ENCODE measurements at regions not wholly inside any gene's neighbourhood (a gene's known extent, or its start where the extent isn't known, plus 50 kb on each side); places are given as distances from the start of the nearest gene placed in this dataset.

- DNase-seq (ENCODE audit: insufficient read length, low spot score) (no peak), FAIRE-seq (no peak)
- no peak for TF ChIP-seq CTCF (IDR thresholded peaks at IDR 0.05; ENCODE audit: insufficient read depth, missing control alignments)
Measured at GRCh38 chr1:96028071-96028470, 693.5 kb upstream of the PTBP2 start.

GRCh38 chr1:96030312-96030711, 691.3 kb upstream of the PTBP2 start:
- FAIRE-seq (no peak), DNase-seq (ENCODE audit: insufficient read length, low spot score) (no peak)
- TF ChIP-seq CTCF (IDR thresholded peaks at IDR 0.05; ENCODE audit: insufficient read depth, missing control alignments): no peak

- FAIRE-seq: no peak
Measured at GRCh38 chr1:96034006-96034405, 687.6 kb upstream of the PTBP2 start.

GRCh38 chr1:96036763-96037162, 684.8 kb upstream of the PTBP2 start:
- DNase-seq (ENCODE audit: insufficient read length, low spot score) (no peak), FAIRE-seq (no peak)
- TF ChIP-seq CTCF (IDR thresholded peaks at IDR 0.05; ENCODE audit: insufficient read depth, missing control alignments): no peak

More at GRCh38 chr1:96034006-96034405, 687.6 kb upstream of the PTBP2 start:
- no peak for DNase-seq (ENCODE audit: insufficient read length, low spot score)
- no peak for TF ChIP-seq CTCF (IDR thresholded peaks at IDR 0.05; ENCODE audit: insufficient read depth, missing control alignments)

GRCh38 chr1:96038636-96039035, 682.9 kb upstream of the PTBP2 start:
- DNase-seq (ENCODE audit: insufficient read length, low spot score) (no peak), FAIRE-seq (no peak)
- no peak for TF ChIP-seq CTCF (IDR thresholded peaks at IDR 0.05; ENCODE audit: insufficient read depth, missing control alignments)

GRCh38 chr1:96039910-96040309, 681.7 kb upstream of the PTBP2 start:
- no peak for FAIRE-seq
- no peak for DNase-seq (ENCODE audit: insufficient read length, low spot score)
- TF ChIP-seq CTCF (IDR thresholded peaks at IDR 0.05; ENCODE audit: insufficient read depth, missing control alignments): no peak

GRCh38 chr1:96041470-96041869, 680.1 kb upstream of the PTBP2 start:
- no peak for FAIRE-seq
- no peak for DNase-seq (ENCODE audit: insufficient read length, low spot score)
- no peak for TF ChIP-seq CTCF (IDR thresholded peaks at IDR 0.05; ENCODE audit: insufficient read depth, missing control alignments)

Data from D721Med (cell line).